ENCODE measurements at regions not wholly inside any gene's neighbourhood (a gene's known extent, or its start where the extent isn't known, plus 50 kb on each side); places are given as distances from the start of the nearest gene placed in this dataset.
A peak's percentile ranks its signal among the peaks of the same experiment; 100 is the strongest.

DNA sequence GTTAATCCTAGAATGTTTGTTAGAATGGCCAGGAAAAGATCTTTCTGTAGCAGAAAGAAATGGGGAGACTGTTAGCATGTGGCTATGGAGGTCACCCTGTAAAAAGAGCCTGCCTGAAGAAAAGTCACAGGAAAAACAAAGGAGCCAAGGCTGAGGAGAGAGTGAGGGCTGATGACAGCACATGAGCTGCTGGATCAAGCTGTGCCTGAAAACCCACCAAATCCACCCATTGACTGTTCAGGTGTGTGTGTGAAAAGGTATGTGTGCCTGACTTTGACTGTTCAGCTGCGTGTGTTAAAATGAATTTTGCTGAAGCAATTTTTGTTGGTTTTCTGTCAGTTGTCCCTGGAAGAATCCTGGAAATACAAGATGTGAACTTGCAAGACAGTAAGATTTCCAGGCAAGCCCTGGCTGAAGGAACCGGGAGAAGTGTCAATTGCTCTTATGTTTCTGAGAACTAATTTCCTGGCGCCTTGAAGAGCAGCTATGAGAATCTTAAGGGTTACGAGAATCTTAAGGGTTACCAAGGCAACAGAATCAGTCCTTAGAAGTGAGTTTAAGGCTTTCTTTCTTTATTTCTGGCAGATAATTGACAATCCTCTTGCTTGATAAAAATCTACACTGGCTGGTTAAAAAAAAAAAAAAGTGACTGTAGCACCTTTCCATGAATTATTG lies 73.0 kb upstream of the LGALSL start:
- no peak for DNase-seq

DNA sequence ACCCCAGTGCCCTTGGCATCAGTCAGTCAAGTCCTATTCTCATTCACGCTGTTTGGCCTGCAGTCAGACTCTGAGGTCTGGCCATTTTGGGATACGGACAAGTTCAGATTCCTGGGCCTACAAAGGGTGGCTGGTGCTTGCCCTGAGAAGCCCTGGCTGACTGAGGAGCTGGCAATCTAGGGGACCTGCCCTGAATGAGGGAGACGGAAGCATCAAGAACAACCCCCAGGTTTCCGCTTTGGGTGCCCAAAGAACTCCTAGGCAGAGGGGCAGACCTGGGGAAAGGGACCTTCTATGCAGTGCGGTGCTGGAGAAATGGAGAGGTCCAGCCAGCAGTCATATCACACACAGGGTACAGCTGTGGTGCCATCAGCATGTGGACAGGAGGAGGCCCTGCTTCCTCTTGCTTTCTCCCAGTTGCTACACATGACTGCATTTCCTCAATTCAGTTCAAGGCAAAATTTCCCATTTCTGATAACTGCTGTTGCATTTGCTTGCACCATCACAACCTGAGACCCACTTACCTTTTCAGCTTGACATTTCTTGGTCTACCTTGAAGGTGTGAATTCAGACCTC lies 70.9 kb upstream of the LGALSL start:
- DNase-seq = peak; percentile 29

DNA sequence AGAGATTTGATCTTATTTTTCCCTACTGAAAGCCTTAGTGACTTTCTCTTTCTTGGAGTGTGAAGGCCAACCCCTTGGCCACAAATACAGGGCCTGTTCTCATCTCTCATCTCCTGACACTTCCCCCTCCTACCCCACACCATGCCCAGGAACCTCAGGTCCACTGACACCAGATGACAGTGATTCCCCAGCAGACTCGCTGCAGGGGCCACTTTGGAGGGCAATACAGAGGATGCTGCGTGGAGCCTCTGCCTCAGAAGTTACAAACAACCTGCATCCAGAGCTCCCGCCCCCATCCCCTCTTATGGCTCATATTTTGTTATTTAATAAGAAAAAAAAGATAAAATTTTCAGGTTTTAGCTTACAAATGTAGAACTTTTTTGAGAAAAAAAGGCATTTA lies 70.1 kb upstream of the LGALSL start:
- peak; percentile 8 for DNase-seq

DNA sequence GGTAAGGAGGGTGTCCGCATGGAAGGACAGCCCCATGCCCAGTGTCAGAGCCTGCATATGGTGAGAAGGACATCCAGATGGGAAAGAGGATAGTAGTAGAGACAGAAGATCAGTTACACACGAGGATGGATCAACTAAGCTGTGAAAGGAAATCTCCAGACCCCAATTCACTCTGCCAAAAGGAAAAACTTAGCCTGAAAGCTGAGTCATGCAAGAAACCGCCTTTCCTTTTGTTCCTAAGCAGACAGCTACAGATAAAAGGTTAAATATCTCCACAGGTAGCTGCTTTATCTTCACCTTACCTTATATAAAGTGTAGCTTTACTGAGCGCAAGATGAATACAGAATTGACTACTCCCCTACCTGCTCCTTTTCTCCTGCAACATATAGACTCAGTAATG lies 67.3 kb upstream of the LGALSL start:
- DNase-seq = no peak

DNA sequence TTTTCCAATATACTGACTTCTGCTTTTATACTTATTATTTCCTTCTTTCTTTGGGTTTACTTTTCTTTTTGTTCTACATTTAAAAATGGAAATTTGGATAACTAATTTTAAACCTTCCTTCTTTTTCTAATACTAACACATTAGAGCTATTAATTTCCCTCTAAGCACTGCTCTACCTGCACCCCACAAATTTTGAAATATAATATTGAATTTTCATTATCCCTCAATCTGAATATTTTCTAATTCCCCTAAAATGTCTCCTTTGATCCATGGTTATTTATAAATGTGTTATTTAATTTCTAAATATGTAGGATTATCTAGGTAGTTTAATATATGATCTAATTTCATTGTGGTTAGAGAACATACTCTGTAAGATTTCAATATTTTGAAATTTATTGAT lies 63.4 kb upstream of the LGALSL start:
- DNase-seq = no peak

DNA sequence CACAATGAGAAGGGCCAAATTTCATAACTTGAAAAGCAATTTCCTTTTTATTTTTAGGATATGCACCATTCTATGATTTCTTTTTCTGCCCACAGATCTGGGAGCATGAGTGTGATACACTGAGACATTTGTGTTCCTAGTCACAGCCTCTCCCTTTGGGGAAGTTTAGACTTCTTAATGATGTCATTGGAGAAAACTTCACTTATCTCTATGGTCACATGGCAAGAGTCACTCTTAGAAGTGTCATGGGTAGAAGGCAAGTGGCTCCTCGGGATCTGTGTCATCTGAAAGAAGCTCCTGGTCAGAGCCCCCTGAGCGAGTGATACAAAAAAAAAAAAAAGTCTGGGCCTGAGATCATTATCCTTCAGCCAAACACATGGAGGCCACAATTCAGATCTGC lies 62.5 kb upstream of the LGALSL start:
- peak; percentile 64 for DNase-seq

GRCh38 chr2:64391940-64392339 lies 62.0 kb upstream of the LGALSL start:
- peak; percentile 29 for DNase-seq

GRCh38 chr2:64392529-64392928 lies 61.4 kb upstream of the LGALSL start:
- no peak for DNase-seq

GRCh38 chr2:64393383-64394010 lies 60.5 kb upstream of the LGALSL start:
- DNase-seq = no peak

GRCh38 chr2:64394153-64394552 lies 59.8 kb upstream of the LGALSL start:
- no peak for DNase-seq

DNA sequence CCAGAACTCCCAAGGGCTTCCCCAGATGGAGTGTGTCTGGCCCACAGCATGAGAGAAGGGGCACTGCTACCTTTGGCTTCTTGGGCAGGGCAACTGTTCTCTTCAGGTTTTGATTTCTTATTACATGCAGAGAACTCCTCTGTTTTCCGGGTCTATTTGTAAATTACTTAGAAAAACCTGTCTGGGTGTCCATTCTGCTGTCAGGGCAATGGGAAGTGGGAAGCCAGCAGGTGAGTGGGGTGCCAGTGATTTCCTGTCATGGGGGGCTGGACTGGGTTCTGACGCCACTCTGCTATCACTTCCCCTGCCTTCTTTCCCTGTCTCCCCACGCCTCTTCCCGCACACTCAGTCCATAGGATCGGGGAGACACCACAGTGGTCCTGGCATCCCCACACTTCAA lies 58.0 kb upstream of the LGALSL start:
- no peak for DNase-seq

GRCh38 chr2:64396551-64396950 lies 57.4 kb upstream of the LGALSL start:
- DNase-seq = peak; percentile 25

DNA sequence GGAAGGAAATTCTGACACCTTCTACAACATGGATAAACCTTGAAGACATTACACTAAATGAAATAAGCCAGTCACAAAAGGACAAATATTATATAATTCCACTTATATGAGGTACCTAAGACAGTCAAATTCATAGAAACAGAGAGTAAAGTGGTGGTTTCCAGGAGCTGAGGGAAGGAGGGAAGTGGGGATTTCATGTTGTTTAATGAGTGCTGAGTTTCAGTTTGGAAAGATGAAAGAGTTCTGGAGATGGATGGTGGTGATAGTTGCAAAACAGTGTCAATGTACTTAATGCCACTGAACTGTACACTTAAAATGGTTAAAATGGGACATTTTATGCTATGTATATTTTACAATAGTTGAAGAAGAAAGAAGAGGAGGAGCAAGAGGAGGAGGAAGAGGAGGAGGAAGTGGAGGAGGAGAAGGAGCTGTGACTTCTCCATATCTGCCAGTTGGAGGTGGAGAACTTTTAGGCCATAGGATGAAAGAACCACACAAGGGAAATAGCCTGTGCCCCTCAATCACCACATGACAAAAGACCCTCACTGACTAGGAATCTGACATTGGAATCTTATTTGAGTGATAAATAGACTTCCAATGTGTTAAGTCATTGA lies 55.3 kb upstream of the LGALSL start:
- DNase-seq = peak; percentile 2

GRCh38 chr2:64399521-64399920 lies 54.4 kb upstream of the LGALSL start:
- DNase-seq = peak; percentile 37

- peak; percentile 50 for DNase-seq
Measured at GRCh38 chr2:64400105-64400728, 53.7 kb upstream of the LGALSL start.

- DNase-seq = peak; percentile 65
Measured at GRCh38 chr2:64400733-64401528, 53.0 kb upstream of the LGALSL start.

DNA sequence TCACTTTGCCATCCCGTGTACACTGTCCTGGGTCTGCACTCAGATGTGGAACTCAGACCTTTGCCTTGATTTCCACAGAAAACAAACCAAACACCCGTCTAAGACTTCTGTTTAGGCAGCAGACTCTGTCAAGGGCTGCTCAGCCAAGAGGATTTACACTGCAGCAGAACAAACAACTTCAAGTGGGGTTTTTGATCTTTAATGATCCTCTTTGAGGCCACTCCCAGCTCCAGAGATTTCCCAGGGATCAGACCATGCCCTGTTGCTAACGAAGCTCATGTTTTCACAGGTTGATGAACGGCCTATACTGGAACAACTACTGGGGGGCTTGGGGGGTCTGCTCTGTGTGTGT lies 52.5 kb upstream of the LGALSL start:
- peak; percentile 43 for DNase-seq

DNA sequence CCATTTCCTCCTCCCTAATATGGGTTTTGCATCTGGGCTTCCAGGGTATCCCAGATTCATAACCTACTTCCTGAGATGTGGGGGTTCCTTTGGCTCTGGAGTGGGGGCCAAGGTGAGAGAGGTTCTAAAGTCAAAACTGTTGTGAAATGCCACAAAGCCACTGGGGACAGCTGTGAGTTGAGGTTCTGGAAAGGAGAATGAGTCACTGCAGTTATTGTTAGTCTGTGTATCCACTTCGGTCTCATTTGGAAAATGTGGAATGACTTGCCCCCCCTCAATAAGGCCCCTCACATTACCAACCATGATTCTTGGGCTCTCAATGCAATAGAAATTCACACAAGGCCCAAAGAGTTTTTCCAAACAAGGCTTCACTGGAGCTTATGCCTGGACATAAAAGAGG lies 51.1 kb upstream of the LGALSL start:
- DNase-seq = peak; percentile 37

DNA sequence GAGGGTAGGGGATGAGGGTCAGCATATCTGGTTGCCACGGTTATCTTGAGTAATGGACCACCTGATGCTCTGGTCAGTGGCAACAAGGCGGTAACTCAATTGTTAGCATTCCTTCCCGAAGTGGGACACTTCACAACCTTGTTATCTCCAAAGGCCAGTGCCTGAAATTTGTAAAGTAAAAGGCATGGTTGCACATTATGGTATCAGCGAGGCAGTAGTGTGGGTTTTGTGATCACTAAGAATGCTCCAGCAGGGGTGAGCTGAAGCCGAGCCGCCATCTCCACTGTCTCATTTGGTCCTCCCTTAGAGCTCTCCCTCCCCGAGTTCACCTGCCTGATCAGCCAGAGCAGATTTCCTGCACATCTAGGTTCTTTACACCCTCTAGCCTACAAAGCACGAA lies 50.5 kb upstream of the LGALSL start:
- DNase-seq = peak; percentile 36

DNA sequence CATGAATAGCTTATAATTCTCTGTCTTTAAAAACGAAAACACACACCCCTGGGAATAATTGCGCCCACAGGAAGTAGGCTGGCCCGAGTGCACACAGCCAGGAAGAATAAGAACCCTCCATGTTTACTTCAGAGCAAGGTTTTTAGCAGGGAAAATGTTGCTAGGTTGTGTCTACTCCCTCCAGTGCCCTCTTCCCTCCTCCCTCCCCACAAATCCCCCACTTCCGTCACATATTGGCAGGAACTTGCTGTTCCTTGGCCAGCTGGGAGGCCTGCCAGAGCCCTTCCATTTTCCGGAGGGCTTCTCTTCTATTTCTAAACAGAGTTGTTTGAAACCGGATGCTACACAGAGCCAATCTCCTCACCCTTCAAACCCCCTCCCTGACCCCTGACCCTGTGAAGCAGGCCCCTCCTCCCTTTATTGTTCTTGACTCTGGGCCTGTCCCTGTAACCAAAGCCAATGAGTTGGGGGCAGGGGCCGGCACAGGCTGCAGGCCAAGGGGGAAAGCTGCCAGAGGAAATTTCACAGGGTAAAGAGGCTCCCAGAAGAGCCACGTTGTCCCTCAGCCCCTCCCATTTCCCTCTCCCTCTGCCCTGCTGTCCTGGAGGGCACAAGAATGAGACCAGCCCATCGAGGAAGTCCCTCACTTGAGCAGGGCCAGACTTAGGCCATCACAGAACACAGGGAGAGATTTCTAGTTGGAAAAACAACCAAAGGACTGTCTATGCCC lies 49.8 kb upstream of the LGALSL start:
- DNase-seq = peak; percentile 65
